K562 (cell line): ENCODE measurements at regions not wholly inside any gene's neighbourhood (a gene's known extent, or its start where the extent isn't known, plus 50 kb on each side); places are given as distances from the start of the nearest gene placed in this dataset.

Experiments
- ATAC-seq: fragments of 200-7000 bp; cut with Tn5 transposase; 3 replicates; pipeline ENCODE4 v1.9.1; 2020; ENCODE audit warnings: moderate library complexity
- BruUV-seq: library from RNA; stranded (reverse); fragments of 400-500 nt; replicated peaks from 2 replicates; lab custom pipeline; 2021; lab: Mats Ljungman, UMichigan
- CTCF ChIA-PET: fragments of 300-600 bp; formaldehyde crosslinking; extraction: SDS; loops from one replicate; lab custom pipeline; 2021; ENCODE audit warnings: low intra/inter-chr PET ratio; lab: Yijun Ruan, JAX
- POLR2A ChIA-PET: fragments of 300-600, 350-650 bp; sonication (Branson Sonifier 250); formaldehyde crosslinking; extraction: SDS; loops from one replicate; lab custom pipeline; 2021; ENCODE audit warnings: antibody characterized with exemption, inconsistent platforms; lab: Yijun Ruan, JAX
- DNase-seq, 4 experiments: peaks; one replicate each; pipeline versions ENCODE4 v3.0.0 to v3.0.0-alpha.2; 2011 to 2018; ENCODE audit warnings: low spot score in 3 of 4, mixed read lengths in 3 of 4; ENCODE audit errors: extremely low read depth in 1 of 4
- FAIRE-seq: peaks from 2 replicates; lab custom pipeline; 2011; peaks lifted over from hg19 to GRCh38; lab: Jason Lieb, UNC
- H2AFZ ChIP-seq: 2 replicates; pipeline ENCODE4 v1.6.0; 2011; ENCODE audit warnings: low read depth, low read length, control low read depth, inconsistent platforms
- H3K27ac ChIP-seq: fragments of 200-600 bp; 3 replicates; pipeline ENCODE4 v1.8.0; 2011; ENCODE audit warnings: low read depth, mild to moderate bottlenecking, control low read depth, inconsistent platforms, low read length, moderate library complexity, mixed read lengths; ENCODE audit errors: extremely low read depth
- H3K27me3 ChIP-seq, 2 experiments: fragments of 300-600 bp in 1 of 2; 2 replicates in 1 of 2; 3 replicates in 1 of 2; pipeline versions ENCODE4 v1.6.0 to v1.8.0; 2011; ENCODE audit warnings: inconsistent platforms in 2 of 2, low read length in 2 of 2, mild to moderate bottlenecking in 1 of 2, mixed read lengths in 1 of 2, moderate library complexity in 1 of 2; ENCODE audit not compliant: control insufficient read depth in 2 of 2, insufficient read depth in 2 of 2
- H3K36me3 ChIP-seq: fragments of 300-600 bp; 3 replicates; pipeline ENCODE4 v1.8.0; 2011; ENCODE audit warnings: mild to moderate bottlenecking, low read length, inconsistent platforms; ENCODE audit not compliant: control insufficient read depth, insufficient read depth
- H3K4me1 ChIP-seq, 2 experiments: fragments of 200-600 bp in 1 of 2; replicated peaks in 1 of 2; 2 replicates in 1 of 2; 3 replicates in 1 of 2; pipeline versions ENCODE4 v1.5.1 to v1.8.0; 2011; ENCODE audit warnings: inconsistent platforms in 2 of 2, low read length in 2 of 2, mild to moderate bottlenecking in 1 of 2, mixed read lengths in 1 of 2, moderate library complexity in 1 of 2; ENCODE audit not compliant: control insufficient read depth in 2 of 2, insufficient read depth in 2 of 2
- H3K4me2 ChIP-seq: 2 replicates; pipeline ENCODE4 v1.6.1; 2011; ENCODE audit warnings: low read length, control low read depth, inconsistent platforms, mixed read lengths; ENCODE audit not compliant: insufficient read depth
- H3K4me3 ChIP-seq: fragments of 200-600 bp; sonication (generic), shearing (Covaris generic); 2 replicates; pipeline ENCODE4 v1.5.1; 2016; ENCODE audit warnings: control low read depth, inconsistent platforms
- H3K79me2 ChIP-seq: fragments of 200-600 bp; 3 replicates; pipeline ENCODE4 v1.8.0; 2011; ENCODE audit warnings: low read length, inconsistent platforms; ENCODE audit not compliant: control insufficient read depth, insufficient read depth
- H3K9ac ChIP-seq, 2 experiments: 2 replicates each; pipeline versions ENCODE4 v1.6.0 to v1.6.1; 2011; ENCODE audit warnings: low read depth in 2 of 2, low read length in 2 of 2, control low read depth in 1 of 2, inconsistent platforms in 1 of 2, mild to moderate bottlenecking in 1 of 2, mixed read lengths in 1 of 2; ENCODE audit not compliant: insufficient read depth in 1 of 2
- H3K9me1 ChIP-seq: one replicate; pipeline ENCODE4 v1.6.0; 2011; ENCODE audit warnings: inconsistent platforms, mild to moderate bottlenecking, low read length, moderate library complexity; ENCODE audit not compliant: control insufficient read depth, insufficient read depth
- H3K9me3 ChIP-seq: replicated peaks from 2 replicates; pipeline ENCODE4 v1.5.1; 2011; ENCODE audit warnings: low read depth, low read length, inconsistent platforms; ENCODE audit not compliant: control insufficient read depth, insufficient read depth
- H4K20me1 ChIP-seq: replicated peaks from 2 replicates; pipeline ENCODE4 v1.6.1; 2011; ENCODE audit warnings: low read length, inconsistent platforms, mixed read lengths; ENCODE audit not compliant: control insufficient read depth, insufficient read depth
- HOXB6 ChIP-seq: fragments of 250-450 bp; sonication (Bioruptor Pico); IDR thresholded peaks from 2 replicates; pipeline ENCODE4 v1.5.1; 2022; ENCODE audit warnings: mild to moderate bottlenecking, borderline replicate concordance
- KAT2B ChIP-seq: IDR thresholded peaks from one replicate; pipeline ENCODE4 v1.6.1; 2012; ENCODE audit warnings: low read depth, mild to moderate bottlenecking, control low read depth, inconsistent platforms, low read length, moderate library complexity
- KLF16 ChIP-seq: IDR thresholded peaks from 2 replicates; pipeline ENCODE4 v1.6.1; 2016; ENCODE audit warnings: antibody characterized with exemption
- MEF2A ChIP-seq: IDR thresholded peaks from 2 replicates; pipeline ENCODE4 v1.6.1; 2011; ENCODE audit warnings: low read depth, mild to moderate bottlenecking, low read length, moderate library complexity; ENCODE audit not compliant: control insufficient read depth
- TAF7 ChIP-seq: fragments of 450-650 bp; IDR thresholded peaks from 2 replicates; pipeline ENCODE4 v1.6.1; 2016; ENCODE audit warnings: missing genetic modification characterization, missing compliant biosample characterization
- ZC3H4 ChIP-seq: sonication (generic); formaldehyde crosslinking; IDR thresholded peaks from 2 replicates; pipeline ENCODE4 v1.9.0; 2021; ENCODE audit warnings: missing genetic modification reagents, borderline replicate concordance
- ZNF311 ChIP-seq: fragments of 250-450 bp; sonication (Bioruptor Pico); IDR thresholded peaks from 2 replicates; pipeline ENCODE4 v1.4.0; 2020; ENCODE audit warnings: mild to moderate bottlenecking, moderate library complexity
- WGBS: fragments of 100-300 bp; shearing (Covaris generic); methylation state at CpG from one replicate; pipeline ENCODE4 v1.1.6; 2016; ENCODE audit warnings: low coverage, mixed read lengths; ENCODE audit not compliant: insufficient coverage; ENCODE audit errors: missing lambda C conversion rate; 5-methylcytosine and 5-hydroxymethylcytosine counted together
- in situ Hi-C: fragments of 300-500 bp; cut with MboI; formaldehyde crosslinking; loops from 4 replicates; pipeline ENCODE4 v1.15.0; 2018; ENCODE audit warnings: inconsistent platforms, mixed read lengths
- intact Hi-C: fragments of 100-400 bp; cut with micrococcal nuclease; formaldehyde crosslinking; loops from 2 replicates; pipeline ENCODE4 v1.14.2; 2022
- TF ChIP-seq, protein P1 (sequence below): fragments of 250-450 bp; sonication (Bioruptor Pico); IDR thresholded peaks from 2 replicates; pipeline ENCODE4 v1.8.0; 2022; ENCODE audit warnings: inconsistent platforms
- TF ChIP-seq, protein P2 (sequence below): conservative IDR thresholded peaks from 2 replicates; pipeline ENCODE4 v1.6.1; 2011; ENCODE audit warnings: low read depth, mild to moderate bottlenecking, low read length; ENCODE audit not compliant: control insufficient read depth
- TF ChIP-seq, protein P3 (sequence below), 2 experiments: fragments of 150-350 bp in 1 of 2; IDR thresholded peaks; 2 replicates each; pipeline ENCODE4 v1.6.1; 2012 to 2016; ENCODE audit warnings: low read depth in 2 of 2, low read length in 2 of 2, mild to moderate bottlenecking in 1 of 2, moderate library complexity in 1 of 2
- TF ChIP-seq, protein P4 (sequence below): fragments of 450-650 bp; IDR thresholded peaks from 2 replicates; pipeline ENCODE4 v1.7.1; 2018; ENCODE audit warnings: mild to moderate bottlenecking, low read depth; ENCODE audit not compliant: partially characterized antibody

DNA sequence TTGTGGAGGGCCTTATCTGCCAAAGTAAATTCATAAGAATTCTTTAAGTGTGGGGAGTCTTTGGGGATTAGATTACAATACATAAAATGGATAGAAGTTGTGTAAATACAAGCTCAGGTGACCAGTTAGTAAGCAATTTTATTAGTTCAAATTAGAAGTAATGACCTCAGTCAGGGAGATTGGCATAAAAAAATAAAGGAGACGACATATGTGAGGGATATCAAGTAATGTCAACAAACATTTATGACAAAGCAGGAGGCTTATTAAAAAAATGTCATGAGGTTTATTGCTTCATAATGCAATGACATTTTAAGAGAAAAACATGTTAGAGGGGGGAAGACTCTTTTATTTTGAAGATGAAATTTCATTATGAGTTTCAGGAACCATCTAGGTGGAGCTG, 1137.0 kb upstream of the PHF14 start:
- Histone ChIP-seq H3K9me1 (no peaks in the 10 kb centered on the region), H3K4me3 (no peak overlapping the region), H3K79me2 (no peaks in the 10 kb centered on the region), H3K36me3 (no peaks in the 10 kb centered on the region), H3K9me3 (no peaks in the 10 kb centered on the region), H2AFZ (no peak overlapping the region), H3K4me2 (no peak overlapping the region), H3K9ac (no peak overlapping the region), H3K4me1 (no peaks in the 10 kb centered on the region), H4K20me1 (no peaks in the 10 kb centered on the region), H3K27me3 (no peaks in the 10 kb centered on the region), H3K27ac (no peak overlapping the region)
- 0% methylated on average over 1 of the region's 1 CpG for WGBS
- ATAC-seq: no peak
- BruUV-seq: no TSS peak
- intact Hi-C loops (no loop called here), in situ Hi-C loops (no loop called here)
- no peak for FAIRE-seq
- POLR2A ChIA-PET: no interaction called here
- no peak for DNase-seq
- CTCF ChIA-PET: no interaction called here
- TF ChIP-seq KAT2B (no peak), ZC3H4 (CRISPR knock-in tag) (no peak), ZNF311 (CRISPR knock-in tag) (no peak), MEF2A (no peak), KLF16 (no peak), HOXB6 (CRISPR knock-in tag) (no peak), TAF7 (tag) (no peak)
- TF ChIP-seq, protein P1, sequence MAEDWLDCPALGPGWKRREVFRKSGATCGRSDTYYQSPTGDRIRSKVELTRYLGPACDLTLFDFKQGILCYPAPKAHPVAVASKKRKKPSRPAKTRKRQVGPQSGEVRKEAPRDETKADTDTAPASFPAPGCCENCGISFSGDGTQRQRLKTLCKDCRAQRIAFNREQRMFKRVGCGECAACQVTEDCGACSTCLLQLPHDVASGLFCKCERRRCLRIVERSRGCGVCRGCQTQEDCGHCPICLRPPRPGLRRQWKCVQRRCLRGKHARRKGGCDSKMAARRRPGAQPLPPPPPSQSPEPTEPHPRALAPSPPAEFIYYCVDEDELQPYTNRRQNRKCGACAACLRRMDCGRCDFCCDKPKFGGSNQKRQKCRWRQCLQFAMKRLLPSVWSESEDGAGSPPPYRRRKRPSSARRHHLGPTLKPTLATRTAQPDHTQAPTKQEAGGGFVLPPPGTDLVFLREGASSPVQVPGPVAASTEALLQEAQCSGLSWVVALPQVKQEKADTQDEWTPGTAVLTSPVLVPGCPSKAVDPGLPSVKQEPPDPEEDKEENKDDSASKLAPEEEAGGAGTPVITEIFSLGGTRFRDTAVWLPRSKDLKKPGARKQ (CRISPR knock-in tag): no peak
- TF ChIP-seq, protein P2, sequence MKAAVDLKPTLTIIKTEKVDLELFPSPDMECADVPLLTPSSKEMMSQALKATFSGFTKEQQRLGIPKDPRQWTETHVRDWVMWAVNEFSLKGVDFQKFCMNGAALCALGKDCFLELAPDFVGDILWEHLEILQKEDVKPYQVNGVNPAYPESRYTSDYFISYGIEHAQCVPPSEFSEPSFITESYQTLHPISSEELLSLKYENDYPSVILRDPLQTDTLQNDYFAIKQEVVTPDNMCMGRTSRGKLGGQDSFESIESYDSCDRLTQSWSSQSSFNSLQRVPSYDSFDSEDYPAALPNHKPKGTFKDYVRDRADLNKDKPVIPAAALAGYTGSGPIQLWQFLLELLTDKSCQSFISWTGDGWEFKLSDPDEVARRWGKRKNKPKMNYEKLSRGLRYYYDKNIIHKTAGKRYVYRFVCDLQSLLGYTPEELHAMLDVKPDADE: no peak
- TF ChIP-seq, protein P3, sequence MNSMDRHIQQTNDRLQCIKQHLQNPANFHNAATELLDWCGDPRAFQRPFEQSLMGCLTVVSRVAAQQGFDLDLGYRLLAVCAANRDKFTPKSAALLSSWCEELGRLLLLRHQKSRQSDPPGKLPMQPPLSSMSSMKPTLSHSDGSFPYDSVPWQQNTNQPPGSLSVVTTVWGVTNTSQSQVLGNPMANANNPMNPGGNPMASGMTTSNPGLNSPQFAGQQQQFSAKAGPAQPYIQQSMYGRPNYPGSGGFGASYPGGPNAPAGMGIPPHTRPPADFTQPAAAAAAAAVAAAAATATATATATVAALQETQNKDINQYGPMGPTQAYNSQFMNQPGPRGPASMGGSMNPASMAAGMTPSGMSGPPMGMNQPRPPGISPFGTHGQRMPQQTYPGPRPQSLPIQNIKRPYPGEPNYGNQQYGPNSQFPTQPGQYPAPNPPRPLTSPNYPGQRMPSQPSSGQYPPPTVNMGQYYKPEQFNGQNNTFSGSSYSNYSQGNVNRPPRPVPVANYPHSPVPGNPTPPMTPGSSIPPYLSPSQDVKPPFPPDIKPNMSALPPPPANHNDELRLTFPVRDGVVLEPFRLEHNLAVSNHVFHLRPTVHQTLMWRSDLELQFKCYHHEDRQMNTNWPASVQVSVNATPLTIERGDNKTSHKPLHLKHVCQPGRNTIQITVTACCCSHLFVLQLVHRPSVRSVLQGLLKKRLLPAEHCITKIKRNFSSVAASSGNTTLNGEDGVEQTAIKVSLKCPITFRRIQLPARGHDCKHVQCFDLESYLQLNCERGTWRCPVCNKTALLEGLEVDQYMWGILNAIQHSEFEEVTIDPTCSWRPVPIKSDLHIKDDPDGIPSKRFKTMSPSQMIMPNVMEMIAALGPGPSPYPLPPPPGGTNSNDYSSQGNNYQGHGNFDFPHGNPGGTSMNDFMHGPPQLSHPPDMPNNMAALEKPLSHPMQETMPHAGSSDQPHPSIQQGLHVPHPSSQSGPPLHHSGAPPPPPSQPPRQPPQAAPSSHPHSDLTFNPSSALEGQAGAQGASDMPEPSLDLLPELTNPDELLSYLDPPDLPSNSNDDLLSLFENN (IDR thresholded peaks at IDR 0.05; ENCODE audit: low read depth in 2 of 2, low read length in 2 of 2): no peak
- TF ChIP-seq, protein P4, sequence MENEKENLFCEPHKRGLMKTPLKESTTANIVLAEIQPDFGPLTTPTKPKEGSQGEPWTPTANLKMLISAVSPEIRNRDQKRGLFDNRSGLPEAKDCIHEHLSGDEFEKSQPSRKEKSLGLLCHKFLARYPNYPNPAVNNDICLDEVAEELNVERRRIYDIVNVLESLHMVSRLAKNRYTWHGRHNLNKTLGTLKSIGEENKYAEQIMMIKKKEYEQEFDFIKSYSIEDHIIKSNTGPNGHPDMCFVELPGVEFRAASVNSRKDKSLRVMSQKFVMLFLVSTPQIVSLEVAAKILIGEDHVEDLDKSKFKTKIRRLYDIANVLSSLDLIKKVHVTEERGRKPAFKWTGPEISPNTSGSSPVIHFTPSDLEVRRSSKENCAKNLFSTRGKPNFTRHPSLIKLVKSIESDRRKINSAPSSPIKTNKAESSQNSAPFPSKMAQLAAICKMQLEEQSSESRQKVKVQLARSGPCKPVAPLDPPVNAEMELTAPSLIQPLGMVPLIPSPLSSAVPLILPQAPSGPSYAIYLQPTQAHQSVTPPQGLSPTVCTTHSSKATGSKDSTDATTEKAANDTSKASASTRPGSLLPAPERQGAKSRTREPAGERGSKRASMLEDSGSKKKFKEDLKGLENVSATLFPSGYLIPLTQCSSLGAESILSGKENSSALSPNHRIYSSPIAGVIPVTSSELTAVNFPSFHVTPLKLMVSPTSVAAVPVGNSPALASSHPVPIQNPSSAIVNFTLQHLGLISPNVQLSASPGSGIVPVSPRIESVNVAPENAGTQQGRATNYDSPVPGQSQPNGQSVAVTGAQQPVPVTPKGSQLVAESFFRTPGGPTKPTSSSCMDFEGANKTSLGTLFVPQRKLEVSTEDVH: no peak
